Liver (tissue), 8 donors: ENCODE measurements at regions not wholly inside any gene's neighbourhood (a gene's known extent, or its start where the extent isn't known, plus 50 kb on each side); places are given as distances from the start of the nearest gene placed in this dataset.

Experiments used
- DNase-seq: peaks from one replicate; pipeline ENCODE4 v3.0.0-alpha.2; 2017; ENCODE audit warnings: low spot score
- H3K27ac ChIP-seq, 2 donors: one replicate each; pipeline ENCODE4 v1.7.0; 2013; ENCODE audit warnings: inconsistent platforms in 2 of 2, low read length in 2 of 2, control low read depth in 1 of 2, low read depth in 1 of 2, mild to moderate bottlenecking in 1 of 2
- H3K27me3 ChIP-seq, 4 donors: one replicate each; pipeline versions ENCODE4 v1.6.1 to v1.7.0; 2013; ENCODE audit warnings: low read length in 3 of 4, inconsistent platforms in 1 of 4, mild to moderate bottlenecking in 1 of 4, moderate library complexity in 1 of 4; ENCODE audit not compliant: control insufficient read depth in 4 of 4, insufficient read depth in 4 of 4
- H3K36me3 ChIP-seq, 4 donors: one replicate each; pipeline versions ENCODE4 v1.6.1 to v1.7.0; 2013; ENCODE audit warnings: low read length in 3 of 4, mild to moderate bottlenecking in 3 of 4, low read depth in 1 of 4, moderate library complexity in 1 of 4; ENCODE audit not compliant: control insufficient read depth in 4 of 4, insufficient read depth in 3 of 4
- H3K4me1 ChIP-seq, 4 donors: one replicate each; pipeline versions ENCODE4 v1.6.1 to v1.7.0; 2013; ENCODE audit warnings: low read length in 3 of 4, mild to moderate bottlenecking in 3 of 4, moderate library complexity in 1 of 4; ENCODE audit not compliant: control insufficient read depth in 4 of 4, insufficient read depth in 4 of 4
- H3K4me3 ChIP-seq, 3 donors: one replicate each; pipeline versions ENCODE4 v1.6.1 to v1.7.0; 2013; ENCODE audit warnings: low read length in 3 of 3, control low read depth in 1 of 3, low read depth in 1 of 3, mild to moderate bottlenecking in 1 of 3
- H3K9ac ChIP-seq, 2 donors: one replicate each; pipeline ENCODE4 v1.7.0; 2013; ENCODE audit warnings: low read length in 2 of 2, mild to moderate bottlenecking in 2 of 2, moderate library complexity in 2 of 2, control low read depth in 1 of 2, low read depth in 1 of 2
- H3K9me3 ChIP-seq, 4 donors: one replicate each; pipeline versions ENCODE4 v1.6.1 to v1.7.0; 2013; ENCODE audit warnings: low read length in 3 of 4; ENCODE audit not compliant: control insufficient read depth in 4 of 4
- CTCF ChIP-seq: fragments of 150-350 bp; IDR thresholded peaks from 2 replicates; pipeline ENCODE4 v1.5.1; 2017; ENCODE audit warnings: improper control_type of control experiment, low read depth, low read length; ENCODE audit not compliant: missing input control
- EGR1 ChIP-seq, 2 donors: IDR thresholded peaks; 2 replicates each; pipeline ENCODE4 v1.6.1; 2016 to 2018; ENCODE audit warnings: antibody characterized with exemption in 2 of 2, low read depth in 2 of 2
- FOXA2 ChIP-seq: IDR thresholded peaks from 2 replicates; pipeline ENCODE4 v1.6.1; 2016; ENCODE audit warnings: antibody characterized with exemption
- GABPA ChIP-seq, 2 donors: IDR thresholded peaks in 1 of 2; conservative IDR thresholded peaks in 1 of 2; 2 replicates each; pipeline ENCODE4 v1.6.1; 2016; ENCODE audit warnings: antibody characterized with exemption in 2 of 2, mild to moderate bottlenecking in 1 of 2, moderate library complexity in 1 of 2
- HNF4G ChIP-seq: IDR thresholded peaks from 2 replicates; pipeline ENCODE4 v1.6.1; 2016; ENCODE audit warnings: antibody characterized with exemption
- JUND ChIP-seq, 2 donors: IDR thresholded peaks; 2 replicates each; pipeline ENCODE4 v1.6.1; 2016; ENCODE audit warnings: antibody characterized with exemption in 2 of 2
- MAX ChIP-seq: IDR thresholded peaks from 2 replicates; pipeline ENCODE4 v1.6.1; 2016; ENCODE audit warnings: antibody characterized with exemption
- REST ChIP-seq: IDR thresholded peaks from 2 replicates; pipeline ENCODE4 v1.6.1; 2016; ENCODE audit warnings: antibody characterized with exemption, mild to moderate bottlenecking
- RXRA ChIP-seq, 2 donors: IDR thresholded peaks; 2 replicates each; pipeline ENCODE4 v1.6.1; 2017 to 2018; ENCODE audit warnings: antibody characterized with exemption in 2 of 2, mild to moderate bottlenecking in 1 of 2
- TAF1 ChIP-seq: conservative IDR thresholded peaks from 2 replicates; pipeline ENCODE4 v1.6.1; 2016; ENCODE audit warnings: antibody characterized with exemption, mild to moderate bottlenecking
- YY1 ChIP-seq: IDR thresholded peaks from 2 replicates; pipeline ENCODE4 v1.6.1; 2016; ENCODE audit warnings: antibody characterized with exemption, mild to moderate bottlenecking
- WGBS: extraction: QIAGEN DNeasy Blood & Tissue Kit; methylation state at CpG from one replicate; pipeline ENCODE4 v1.1.7; 2013; 5-methylcytosine and 5-hydroxymethylcytosine counted together
- donor health status: healthy.
- donor health status: healthy.
- donor health status: healthy.
- donor health status: healthy.
- donor health status: healthy.

- Histone ChIP-seq H3K36me3 (no peaks in the 10 kb centered on the region), H3K27ac (no peak overlapping the region), H3K4me1 (peaks cover 0 to 2% (median 0%) of the 10 kb centered on the region in 4 donors), H3K9me3 (no peaks in the 10 kb centered on the region), H3K9ac (no peak overlapping the region), H3K27me3 (peaks cover 0 to 3% (median 0%) of the 10 kb centered on the region in 4 donors), H3K4me3 (no peak overlapping the region)
- TF ChIP-seq MAX (no peak), GABPA (IDR thresholded peaks at IDR 0.05 in 1 of 2, conservative IDR thresholded peaks at IDR 0.05 in 1 of 2) (no peak), REST (no peak)
- no peak for DNase-seq
- WGBS = 80% methylated on average over 8 of the region's 8 CpGs
These were observed 249.7 kb upstream of the PITRM1 start for GRCh38 chr10:3422282-3422681.

GRCh38 chr10:3421537-3422257 lies 249.1 kb upstream of the PITRM1 start:
- H3K36me3 ChIP-seq = no peaks in the 10 kb centered on the region
- H3K9me3 ChIP-seq = no peaks in the 10 kb centered on the region
- no peak overlapping the region for H3K27ac ChIP-seq
- peaks cover 0 to 3% (median 0%) of the 10 kb centered on the region in 4 donors for H3K27me3 ChIP-seq
- TF ChIP-seq JUND (IDR thresholded peaks at IDR 0.05) = no peak
- no peak for TF ChIP-seq HNF4G
- no peak for TF ChIP-seq TAF1
- TF ChIP-seq YY1 = no peak
- no peak for TF ChIP-seq EGR1 (IDR thresholded peaks at IDR 0.05; ENCODE audit: low read depth in 2 of 2)
- DNase-seq = no peak
- no peak overlapping the region for H3K4me3 ChIP-seq
- 76% methylated on average over 16 of the region's 16 CpGs for WGBS
- no peak overlapping the region for H3K9ac ChIP-seq
- peaks cover 0 to 2% (median 0%) of the 10 kb centered on the region in 4 donors for H3K4me1 ChIP-seq

GRCh38 chr10:3420527-3421469 lies 248.2 kb upstream of the PITRM1 start:
- no peak for DNase-seq
- no peak overlapping the region for H3K4me3 ChIP-seq
- H3K4me1 ChIP-seq = no peaks in the 10 kb centered on the region
- 90% methylated on average over 18 of the region's 18 CpGs for whole genome bisulfite sequencing
- no peak overlapping the region for H3K27ac ChIP-seq
- no peaks in the 10 kb centered on the region for H3K36me3 ChIP-seq
- no peak for TF ChIP-seq FOXA2
- no peak for TF ChIP-seq CTCF
- no peak for TF ChIP-seq RXRA (IDR thresholded peaks at IDR 0.05)
- H3K9ac ChIP-seq = no peak overlapping the region
- H3K9me3 ChIP-seq = no peaks in the 10 kb centered on the region
- H3K27me3 ChIP-seq = peaks cover 0 to 3% (median 0%) of the 10 kb centered on the region in 4 donors
